Trophoblast cell (in vitro differentiated cells and primary cell): ENCODE measurements at regions not wholly inside any gene's neighbourhood (a gene's known extent, or its start where the extent isn't known, plus 50 kb on each side); places are given as distances from the start of the nearest gene placed in this dataset.

Experiments
- DNase-seq, 2 donors: peaks; one replicate each; pipeline ENCODE4 v3.0.0-alpha.2; 2016
- H2AFZ ChIP-seq: 2 replicates; pipeline ENCODE4 v1.6.1; 2013; ENCODE audit warnings: low read length, moderate library complexity, mild to moderate bottlenecking; ENCODE audit not compliant: insufficient read depth, poor library complexity
- H2AK5ac ChIP-seq: 2 replicates; pipeline ENCODE4 v1.6.1; 2013; ENCODE audit warnings: mild to moderate bottlenecking, low read length
- H2BK120ac ChIP-seq: 2 replicates; pipeline ENCODE4 v1.6.1; 2013; ENCODE audit warnings: low read length, mild to moderate bottlenecking, moderate library complexity; ENCODE audit not compliant: insufficient read depth, poor library complexity
- H2BK12ac ChIP-seq: 2 replicates; pipeline ENCODE4 v1.6.1; 2013; ENCODE audit warnings: mild to moderate bottlenecking, low read length, moderate library complexity
- H2BK5ac ChIP-seq: 2 replicates; pipeline ENCODE4 v1.6.1; 2013; ENCODE audit warnings: low read length, low read depth, moderate library complexity, mild to moderate bottlenecking; ENCODE audit not compliant: poor library complexity
- H3K14ac ChIP-seq: 2 replicates; pipeline ENCODE4 v1.6.1; 2013; ENCODE audit warnings: mild to moderate bottlenecking, low read length
- H3K18ac ChIP-seq: 2 replicates; pipeline ENCODE4 v1.6.1; 2013; ENCODE audit warnings: mild to moderate bottlenecking, low read length
- H3K23ac ChIP-seq: 2 replicates; pipeline ENCODE4 v1.6.1; 2013; ENCODE audit warnings: low read length
- H3K27ac ChIP-seq: 2 replicates; pipeline ENCODE4 v1.5.1; 2013; ENCODE audit warnings: low read depth, mild to moderate bottlenecking, inconsistent platforms, low read length, moderate library complexity
- H3K27me3 ChIP-seq: 2 replicates; pipeline ENCODE4 v1.6.1; 2013; ENCODE audit warnings: inconsistent platforms, mild to moderate bottlenecking, low read length, moderate library complexity; ENCODE audit not compliant: insufficient read depth
- H3K36me3 ChIP-seq, 2 experiments: 1 replicate in 1 of 2; 2 replicates in 1 of 2; pipeline ENCODE4 v1.6.1; 2013; ENCODE audit warnings: low read length in 2 of 2, mild to moderate bottlenecking in 2 of 2, moderate library complexity in 1 of 2; ENCODE audit not compliant: insufficient read depth in 2 of 2, control insufficient read depth in 1 of 2
- H3K4ac ChIP-seq: 2 replicates; pipeline ENCODE4 v1.6.1; 2013; ENCODE audit warnings: low read depth, mild to moderate bottlenecking, low read length, moderate library complexity
- H3K4me1 ChIP-seq, 2 experiments: 1 replicate in 1 of 2; 2 replicates in 1 of 2; pipeline ENCODE4 v1.6.1; 2013; ENCODE audit warnings: low read length in 2 of 2, mild to moderate bottlenecking in 2 of 2, moderate library complexity in 1 of 2; ENCODE audit not compliant: insufficient read depth in 2 of 2, control insufficient read depth in 1 of 2
- H3K4me2 ChIP-seq: 2 replicates; pipeline ENCODE4 v1.6.1; 2013; ENCODE audit warnings: inconsistent platforms, mild to moderate bottlenecking, low read length, moderate library complexity
- H3K4me3 ChIP-seq: 2 replicates; pipeline ENCODE4 v1.5.1; 2013; ENCODE audit warnings: mild to moderate bottlenecking, low read depth, low read length, inconsistent platforms
- H3K79me1 ChIP-seq: one replicate; pipeline ENCODE4 v1.6.1; 2013; ENCODE audit warnings: low read length
- H3K79me2 ChIP-seq: 2 replicates; pipeline ENCODE4 v1.6.1; 2013; ENCODE audit warnings: low read length, mild to moderate bottlenecking; ENCODE audit not compliant: control insufficient read depth, insufficient read depth, poor library complexity
- H3K9ac ChIP-seq: 2 replicates; pipeline ENCODE4 v1.6.1; 2013; ENCODE audit warnings: mild to moderate bottlenecking, low read length
- H3K9me3 ChIP-seq: 2 replicates; pipeline ENCODE4 v1.6.1; 2013; ENCODE audit warnings: low read depth, mild to moderate bottlenecking, control low read depth, inconsistent platforms, low read length; ENCODE audit not compliant: insufficient read depth
- H4K12ac ChIP-seq: 2 replicates; pipeline ENCODE4 v1.6.1; 2013; ENCODE audit warnings: low read depth, mild to moderate bottlenecking, low read length, moderate library complexity
- H4K8ac ChIP-seq: 2 replicates; pipeline ENCODE4 v1.6.1; 2013; ENCODE audit warnings: low read depth, mild to moderate bottlenecking, low read length, moderate library complexity
- H4K91ac ChIP-seq: one replicate; pipeline ENCODE4 v1.6.1; 2013; ENCODE audit warnings: low read depth, mild to moderate bottlenecking, low read length, moderate library complexity
- WGBS: extraction: QIAGEN DNeasy Blood & Tissue Kit; methylation state at CpG from one replicate; pipeline ENCODE4 v1.1.7; 2013; ENCODE audit warnings: missing lambda C conversion rate; ENCODE audit not compliant: insufficient read length, insufficient coverage; ENCODE audit errors: extremely low coverage; 5-methylcytosine and 5-hydroxymethylcytosine counted together

DNA sequence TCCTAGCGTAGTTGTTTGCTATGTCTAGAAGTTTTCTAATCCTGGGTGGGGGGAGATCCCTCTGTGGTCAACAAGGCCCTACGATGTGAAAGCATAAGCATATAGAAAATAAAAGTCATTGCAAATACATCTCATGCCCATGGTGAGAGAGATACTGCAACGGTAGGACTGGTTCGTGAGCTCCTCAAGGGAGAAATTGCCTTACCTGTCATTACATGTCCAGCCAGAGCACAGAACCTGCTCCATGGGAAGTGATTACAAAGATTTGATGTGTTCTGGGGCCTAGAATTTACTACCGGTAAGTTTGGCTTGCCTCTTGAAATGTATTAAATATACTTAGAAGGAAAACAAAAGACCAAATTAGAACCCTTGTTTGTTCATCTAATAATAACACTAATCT is 60.9 kb upstream of the FAM47B start:
- H2AK5ac ChIP-seq = no peak overlapping the region

DNA sequence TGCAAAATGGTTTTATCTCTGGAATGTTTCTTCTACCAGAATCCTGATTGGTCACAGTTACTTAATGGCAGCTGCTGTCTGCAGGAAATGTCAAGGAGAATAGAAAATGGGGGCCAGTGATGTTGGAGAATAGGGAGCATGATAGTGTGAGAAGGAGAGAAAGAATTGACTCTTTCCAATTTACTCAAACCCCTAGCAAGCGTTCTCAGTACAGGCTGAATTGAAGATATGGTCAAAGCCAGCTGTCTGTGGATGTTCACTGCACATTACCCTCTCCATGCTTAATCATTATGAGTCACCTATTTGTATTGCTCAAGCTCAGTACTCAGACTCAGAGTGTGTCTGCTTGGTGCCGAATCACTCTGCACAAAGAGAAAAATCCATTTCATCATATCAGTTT is 57.8 kb upstream of the FAM47B start:
- no peak overlapping the region for H3K23ac ChIP-seq
- no peak overlapping the region for H2BK5ac ChIP-seq
- no peak overlapping the region for H2AK5ac ChIP-seq
- no peak overlapping the region for H3K14ac ChIP-seq
- no peaks in the 10 kb centered on the region for H3K79me1 ChIP-seq
- WGBS = no CpG with 5 or more reads among the region's 2 CpGs
- H3K18ac ChIP-seq = no peak overlapping the region
- H4K8ac ChIP-seq = no peak overlapping the region
- H3K27me3 ChIP-seq = no peaks in the 10 kb centered on the region
- H2BK120ac ChIP-seq = no peak overlapping the region
- H2BK12ac ChIP-seq = no peak overlapping the region
- H3K9me3 ChIP-seq = no peaks in the 10 kb centered on the region
- H2AFZ ChIP-seq = no peak overlapping the region
- H4K12ac ChIP-seq = no peak overlapping the region
- peak in 1 of 2 donors; percentile 27 for DNase-seq
- H4K91ac ChIP-seq = no peak overlapping the region
- no peaks in the 10 kb centered on the region for H3K4me1 ChIP-seq
- no peaks in the 10 kb centered on the region for H3K36me3 ChIP-seq
- no peak overlapping the region for H3K4me2 ChIP-seq
- no peaks in the 10 kb centered on the region for H3K79me2 ChIP-seq
- H3K4me3 ChIP-seq = no peak overlapping the region
- no peak overlapping the region for H3K9ac ChIP-seq
- H3K4ac ChIP-seq = no peak overlapping the region
- H3K27ac ChIP-seq = no peak overlapping the region

More for the DNA sequence above, 60.9 kb upstream of the FAM47B start:
- Histone ChIP-seq H4K91ac (no peak overlapping the region), H3K4me1 (no peaks in the 10 kb centered on the region), H3K27ac (no peak overlapping the region), H3K4ac (no peak overlapping the region), H3K36me3 (no peaks in the 10 kb centered on the region), H2BK5ac (no peak overlapping the region), H4K8ac (no peak overlapping the region), H3K79me2 (no peaks in the 10 kb centered on the region), H3K9ac (no peak overlapping the region), H3K9me3 (no peaks in the 10 kb centered on the region), H2BK120ac (no peak overlapping the region), H3K4me3 (no peak overlapping the region), H3K4me2 (no peak overlapping the region), H3K79me1 (no peaks in the 10 kb centered on the region), H2AFZ (no peak overlapping the region), H3K14ac (no peak overlapping the region), H3K27me3 (no peaks in the 10 kb centered on the region), H3K23ac (no peak overlapping the region), H4K12ac (no peak overlapping the region), H2BK12ac (no peak overlapping the region), H3K18ac (no peak overlapping the region)
- DNase-seq = no peak
- no CpG with 5 or more reads among the region's 5 CpGs for WGBS

DNA sequence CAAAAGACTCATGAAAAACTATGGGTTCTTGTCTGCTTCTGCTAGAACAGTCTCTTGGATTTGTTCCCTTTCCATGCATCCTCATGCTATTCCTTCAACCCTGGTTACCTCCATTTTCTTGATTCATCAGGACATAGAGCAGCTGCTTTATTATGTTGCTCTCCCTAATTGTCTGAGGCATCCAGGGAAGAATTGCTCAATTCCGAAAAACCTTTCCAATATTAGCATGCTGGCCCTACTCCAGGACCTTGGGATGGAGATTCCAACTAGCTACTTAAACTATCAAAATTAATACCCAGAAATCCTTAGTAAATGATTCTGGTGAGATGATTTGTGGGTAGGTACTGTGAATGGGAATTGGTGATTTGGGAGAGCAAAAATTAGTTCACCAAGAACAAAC is 56.6 kb upstream of the FAM47B start:
- H3K4me2 ChIP-seq = no peak overlapping the region
- H3K23ac ChIP-seq = no peak overlapping the region
- no peak overlapping the region for H2BK12ac ChIP-seq
- H3K27me3 ChIP-seq = no peaks in the 10 kb centered on the region
- no peak overlapping the region for H3K4ac ChIP-seq
- H3K9ac ChIP-seq = no peak overlapping the region
- no peak overlapping the region for H2AFZ ChIP-seq
- no peak overlapping the region for H2BK5ac ChIP-seq
- no peaks in the 10 kb centered on the region for H3K36me3 ChIP-seq
- H4K8ac ChIP-seq = no peak overlapping the region
- no peak overlapping the region for H3K4me3 ChIP-seq
- H3K79me2 ChIP-seq = no peaks in the 10 kb centered on the region
- DNase-seq = no peak
- no peaks in the 10 kb centered on the region for H3K79me1 ChIP-seq
- no CpG with 5 or more reads among the region's 1 CpG for WGBS
- H3K4me1 ChIP-seq = no peaks in the 10 kb centered on the region
- H4K12ac ChIP-seq = no peak overlapping the region
- H3K18ac ChIP-seq = no peak overlapping the region
- no peak overlapping the region for H2AK5ac ChIP-seq
- H2BK120ac ChIP-seq = no peak overlapping the region
- no peak overlapping the region for H3K14ac ChIP-seq
- H3K9me3 ChIP-seq = no peaks in the 10 kb centered on the region
- no peak overlapping the region for H4K91ac ChIP-seq
- no peak overlapping the region for H3K27ac ChIP-seq

DNA sequence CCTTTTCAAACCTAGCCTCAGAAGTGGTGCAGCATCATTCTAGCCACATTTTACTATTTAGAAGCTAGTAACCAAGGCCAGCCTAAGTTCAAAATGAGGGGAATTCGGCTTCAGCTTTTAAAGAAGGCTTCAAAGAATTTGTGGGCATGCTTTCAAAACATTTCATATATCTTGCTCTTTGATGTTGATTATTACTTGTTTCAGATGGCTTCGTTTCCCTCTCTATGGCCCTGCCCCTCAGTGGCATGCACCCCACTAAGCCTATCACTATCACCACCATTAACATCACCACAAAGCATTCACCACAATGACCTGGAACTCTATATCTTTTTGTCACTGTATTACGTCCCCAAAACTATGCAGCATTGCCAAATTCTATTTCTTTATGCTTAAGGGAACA is 51.2 kb upstream of the FAM47B start:
- Histone ChIP-seq H3K79me1 (no peaks in the 10 kb centered on the region), H3K27ac (no peak overlapping the region), H3K4me1 (no peaks in the 10 kb centered on the region), H3K27me3 (no peaks in the 10 kb centered on the region), H3K4ac (no peak overlapping the region), H2BK120ac (no peak overlapping the region), H3K36me3 (no peaks in the 10 kb centered on the region), H3K4me3 (no peak overlapping the region), H2BK12ac (no peak overlapping the region), H3K18ac (no peak overlapping the region), H3K9me3 (no peaks in the 10 kb centered on the region), H2BK5ac (no peak overlapping the region), H4K12ac (no peak overlapping the region), H4K8ac (no peak overlapping the region), H2AK5ac (no peak overlapping the region), H3K79me2 (no peaks in the 10 kb centered on the region), H2AFZ (no peak overlapping the region), H3K14ac (no peak overlapping the region), H4K91ac (no peak overlapping the region), H3K23ac (no peak overlapping the region), H3K4me2 (no peak overlapping the region), H3K9ac (no peak overlapping the region)
- no peak for DNase-seq
- WGBS = no CpG with 5 or more reads among the region's 3 CpGs
